ENCODE measurements at regions not wholly inside any gene's neighbourhood (a gene's known extent, or its start where the extent isn't known, plus 50 kb on each side); places are given as distances from the start of the nearest gene placed in this dataset.

- DNase-seq = no peak
These were observed 590.9 kb upstream of the PLXNA2 start for GRCh38 chr1:208835097-208835463.

- no peak for DNase-seq
These were observed 591.6 kb upstream of the PLXNA2 start for GRCh38 chr1:208835781-208836180.

- no peak for DNase-seq
These were observed 593.1 kb upstream of the PLXNA2 start for GRCh38 chr1:208837242-208837641.

- no peak for DNase-seq
These were observed 597.3 kb upstream of the PLXNA2 start for GRCh38 chr1:208841436-208841835.

GRCh38 chr1:208842451-208842850 lies 598.3 kb upstream of the PLXNA2 start:
- no peak for DNase-seq

GRCh38 chr1:208844158-208844557 lies 600.0 kb upstream of the PLXNA2 start:
- no peak for DNase-seq

- DNase-seq = no peak
These were observed 604.7 kb upstream of the PLXNA2 start for GRCh38 chr1:208848854-208849253.

GRCh38 chr1:208850442-208850841 lies 606.3 kb upstream of the PLXNA2 start:
- DNase-seq = no peak

GRCh38 chr1:208851366-208851765 lies 607.2 kb upstream of the PLXNA2 start:
- DNase-seq = no peak

- no peak for DNase-seq
These were observed 608.7 kb upstream of the PLXNA2 start for GRCh38 chr1:208852911-208853310.

GRCh38 chr1:208855403-208855802 lies 611.2 kb upstream of the PLXNA2 start:
- no peak for DNase-seq

GRCh38 chr1:208857465-208857864 lies 613.3 kb upstream of the PLXNA2 start:
- DNase-seq = no peak

GRCh38 chr1:208858738-208859137 lies 614.6 kb upstream of the PLXNA2 start:
- no peak for DNase-seq

GRCh38 chr1:208864366-208864965 lies 620.3 kb upstream of the PLXNA2 start:
- DNase-seq = no peak

GRCh38 chr1:208866386-208866955 lies 622.3 kb upstream of the PLXNA2 start:
- DNase-seq = no peak

- no peak for DNase-seq
These were observed 624.4 kb upstream of the PLXNA2 start for GRCh38 chr1:208868554-208868953.

GRCh38 chr1:208874915-208875314 lies 630.7 kb upstream of the PLXNA2 start:
- no peak for DNase-seq

- DNase-seq = no peak
These were observed 634.8 kb upstream of the PLXNA2 start for GRCh38 chr1:208879022-208879421.

GRCh38 chr1:208880433-208881100 lies 636.4 kb upstream of the PLXNA2 start:
- DNase-seq = no peak

GRCh38 chr1:208885060-208885459 lies 640.9 kb upstream of the PLXNA2 start:
- DNase-seq = no peak

GRCh38 chr1:208885650-208886049 lies 641.5 kb upstream of the PLXNA2 start:
- no peak for DNase-seq

- DNase-seq = no peak
These were observed 644.2 kb upstream of the PLXNA2 start for GRCh38 chr1:208888376-208888775.

GRCh38 chr1:208892147-208892546 lies 648.0 kb upstream of the PLXNA2 start:
- no peak for DNase-seq

All from hypothalamus (tissue), 51 donors.